LNCaP clone FGC (cell line): ENCODE measurements at regions not wholly inside any gene's neighbourhood (a gene's known extent, or its start where the extent isn't known, plus 50 kb on each side); places are given as distances from the start of the nearest gene placed in this dataset.
"Not testable (repeated sequence)": the region's sequence is repeated elsewhere in the genome, so short reads cannot be mapped to it uniquely, and the experiment has no call there.

Experiments
- DNase-seq: peaks from one replicate; pipeline ENCODE4 v3.0.0-alpha.2; 2011; ENCODE audit warnings: low read depth
- H3K4me3 ChIP-seq: 2 replicates; pipeline ENCODE4 v1.5.1; 2011; ENCODE audit warnings: mild to moderate bottlenecking, low read depth, low read length, control low read depth
- TF ChIP-seq, protein P1 (sequence below): IDR thresholded peaks from 2 replicates; pipeline ENCODE4 v1.5.1; 2012; ENCODE audit warnings: mild to moderate bottlenecking; ENCODE audit not compliant: control insufficient read depth, insufficient read depth; ENCODE audit errors: extremely low read depth

DNA sequence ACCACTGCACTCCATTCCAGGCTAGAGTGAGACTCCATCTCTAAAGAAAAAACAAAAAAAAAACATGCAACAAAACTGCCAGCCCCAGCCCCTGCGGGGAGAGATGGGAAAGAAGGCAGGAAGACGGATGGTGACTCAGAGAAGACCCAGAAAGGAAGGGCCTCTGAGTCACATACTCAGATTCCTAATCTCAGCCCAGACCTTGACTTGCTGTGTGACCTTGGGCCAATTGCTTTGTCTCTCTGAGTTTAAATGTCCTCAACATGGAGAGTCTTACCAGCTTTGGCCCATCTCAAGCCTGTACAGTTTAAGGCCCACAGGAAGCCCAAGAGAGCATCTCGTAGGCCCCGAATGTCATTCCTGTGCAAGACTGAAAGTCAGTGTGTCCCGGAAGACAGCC lies 86.5 kb upstream of the LHX1 start:
- DNase-seq: no peak
- H3K4me3 ChIP-seq: no peak overlapping the region
- TF ChIP-seq, protein P1, sequence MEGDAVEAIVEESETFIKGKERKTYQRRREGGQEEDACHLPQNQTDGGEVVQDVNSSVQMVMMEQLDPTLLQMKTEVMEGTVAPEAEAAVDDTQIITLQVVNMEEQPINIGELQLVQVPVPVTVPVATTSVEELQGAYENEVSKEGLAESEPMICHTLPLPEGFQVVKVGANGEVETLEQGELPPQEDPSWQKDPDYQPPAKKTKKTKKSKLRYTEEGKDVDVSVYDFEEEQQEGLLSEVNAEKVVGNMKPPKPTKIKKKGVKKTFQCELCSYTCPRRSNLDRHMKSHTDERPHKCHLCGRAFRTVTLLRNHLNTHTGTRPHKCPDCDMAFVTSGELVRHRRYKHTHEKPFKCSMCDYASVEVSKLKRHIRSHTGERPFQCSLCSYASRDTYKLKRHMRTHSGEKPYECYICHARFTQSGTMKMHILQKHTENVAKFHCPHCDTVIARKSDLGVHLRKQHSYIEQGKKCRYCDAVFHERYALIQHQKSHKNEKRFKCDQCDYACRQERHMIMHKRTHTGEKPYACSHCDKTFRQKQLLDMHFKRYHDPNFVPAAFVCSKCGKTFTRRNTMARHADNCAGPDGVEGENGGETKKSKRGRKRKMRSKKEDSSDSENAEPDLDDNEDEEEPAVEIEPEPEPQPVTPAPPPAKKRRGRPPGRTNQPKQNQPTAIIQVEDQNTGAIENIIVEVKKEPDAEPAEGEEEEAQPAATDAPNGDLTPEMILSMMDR: no peak

- no peak overlapping the region for H3K4me3 ChIP-seq
- TF ChIP-seq, protein P1: no peak
- no peak for DNase-seq
These were observed 86.0 kb upstream of the LHX1 start for GRCh38 chr17:36851250-36851649.

DNA sequence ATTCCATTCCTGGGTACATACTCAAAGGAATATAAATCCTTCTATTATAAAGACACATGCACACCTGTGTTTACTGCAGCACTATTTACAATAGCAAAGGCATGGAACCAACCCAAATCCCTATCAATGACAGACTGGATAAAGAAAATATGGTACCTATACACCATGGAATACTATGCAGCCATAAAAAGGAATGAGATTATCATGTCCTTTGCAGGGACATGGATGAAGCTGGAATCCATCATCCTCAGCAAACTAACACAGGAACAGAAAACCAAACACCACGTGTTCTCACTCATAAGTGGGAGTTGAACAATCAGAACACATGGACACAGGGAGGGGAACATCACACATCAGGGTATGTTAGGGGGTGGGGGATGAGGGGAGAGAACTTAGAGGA lies 84.8 kb upstream of the LHX1 start:
- DNase-seq, H3K4me3 ChIP-seq: not testable (repeated sequence)

DNA sequence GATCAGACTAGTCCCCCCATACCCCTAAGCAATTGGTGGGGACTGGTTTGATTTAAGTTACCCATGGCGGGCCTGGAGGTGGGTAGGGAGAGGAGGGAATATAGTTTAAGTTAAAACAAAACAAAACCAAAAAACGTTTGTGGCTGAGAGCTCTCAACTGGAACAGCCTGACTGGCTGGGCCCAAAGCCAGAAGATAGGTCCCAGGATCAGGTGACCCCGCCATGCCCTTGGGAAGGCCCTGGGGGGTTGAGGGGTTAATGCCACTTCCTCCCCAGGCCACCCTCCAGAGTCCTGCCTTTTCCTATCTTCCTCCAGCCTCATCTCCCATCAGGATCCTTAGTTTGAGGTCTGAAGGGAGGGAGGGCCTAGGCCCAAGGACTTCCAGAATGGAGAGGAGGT lies 82.3 kb upstream of the LHX1 start:
- TF ChIP-seq, protein P1: no peak
- no peak overlapping the region for H3K4me3 ChIP-seq
- DNase-seq: no peak

GRCh38 chr17:36855459-36855858 lies 81.8 kb upstream of the LHX1 start:
- no peak for DNase-seq
- no peak overlapping the region for H3K4me3 ChIP-seq
- TF ChIP-seq, protein P1: no peak

DNA sequence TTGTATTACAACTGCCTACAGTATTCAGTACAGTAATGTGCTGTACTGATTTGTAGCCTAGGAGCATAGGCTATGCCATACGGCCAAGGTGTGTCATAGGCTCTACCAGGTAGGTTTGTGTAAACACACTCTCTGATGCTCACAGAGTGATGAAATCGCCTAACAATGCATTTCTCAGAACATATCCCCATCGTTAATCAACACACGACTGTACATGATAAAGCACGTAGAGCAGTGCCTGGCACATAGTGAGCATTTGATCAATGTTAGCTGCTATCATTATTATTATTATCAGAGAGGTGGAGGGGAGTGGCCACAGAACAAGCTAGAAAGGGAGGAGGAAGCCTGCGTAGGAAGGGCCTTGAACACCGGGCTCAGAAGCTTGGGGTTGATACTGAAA lies 81.1 kb upstream of the LHX1 start:
- TF ChIP-seq, protein P1: no peak
- DNase-seq: no peak
- H3K4me3 ChIP-seq: no peak overlapping the region

DNA sequence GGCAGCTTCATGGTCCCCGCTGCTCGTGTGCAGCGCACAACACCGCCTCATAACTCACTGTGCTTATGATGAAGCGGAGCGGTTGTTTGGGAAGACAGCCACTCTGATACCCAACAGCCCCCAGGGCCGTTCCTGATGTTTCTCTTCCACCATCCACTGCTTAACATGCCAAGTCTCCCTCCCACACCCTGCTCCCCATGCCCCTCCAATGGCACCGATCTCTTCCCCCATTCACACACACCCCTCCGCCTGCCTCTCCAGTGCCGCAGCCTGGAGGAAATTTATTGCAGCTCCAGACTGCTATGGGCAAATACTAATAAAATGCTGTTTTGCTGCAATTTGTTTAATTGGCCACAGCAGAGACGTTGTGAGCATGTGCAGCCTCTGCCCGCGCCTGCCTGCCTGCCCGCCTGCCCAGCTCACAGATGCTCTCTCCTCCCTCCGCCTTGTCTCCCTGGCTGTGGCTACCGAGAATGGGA lies 80.3 kb upstream of the LHX1 start:
- TF ChIP-seq, protein P1: no peak
- no peak overlapping the region for H3K4me3 ChIP-seq
- DNase-seq: peak; percentile 25

DNA sequence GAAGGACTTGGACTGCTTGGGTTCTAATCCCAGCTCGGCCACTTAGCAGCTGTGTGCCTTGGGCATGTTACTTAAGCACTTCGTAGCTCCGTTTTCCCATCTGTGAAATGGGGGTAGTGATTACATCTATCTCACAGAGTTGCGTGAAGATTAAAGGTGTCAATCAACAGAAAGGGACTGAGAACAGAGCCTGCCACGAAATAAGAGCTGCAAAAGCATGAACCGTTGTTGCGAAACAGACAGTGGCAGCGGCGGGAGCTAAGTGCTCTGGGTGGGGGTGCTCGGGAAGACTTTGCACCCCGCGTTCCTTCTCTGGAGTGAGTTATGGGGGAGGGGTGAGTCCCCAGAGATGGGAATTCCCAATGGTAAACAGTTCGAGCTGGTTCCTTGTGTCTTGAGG lies 79.6 kb upstream of the LHX1 start:
- TF ChIP-seq, protein P1: no peak
- no peak for DNase-seq
- no peak overlapping the region for H3K4me3 ChIP-seq
